ENCODE measurements at regions not wholly inside any gene's neighbourhood (a gene's known extent, or its start where the extent isn't known, plus 50 kb on each side); places are given as distances from the start of the nearest gene placed in this dataset.

- TF ChIP-seq CTCF (IDR thresholded peaks at IDR 0.05) (no peak), POLR2A (IDR thresholded peaks at IDR 0.05) (no peak)
Measured at GRCh38 chr21:34289856-34290255, 74.0 kb upstream of the KCNE2 start.
